NCI-H1417 (cell line): ENCODE measurements at regions not wholly inside any gene's neighbourhood (a gene's known extent, or its start where the extent isn't known, plus 50 kb on each side); places are given as distances from the start of the nearest gene placed in this dataset.

ENCODE experiments used
- DNase-seq, 3 experiments: peaks; one replicate each; lab custom pipeline; 2025; lab: John Stamatoyannopoulos, UW

- no peak for DNase-seq
Measured at GRCh38 chr3:54021071-54021470, 101.3 kb upstream of the CACNA2D3 start.

- no peak for DNase-seq
Measured at GRCh38 chr3:54020436-54020835, 101.9 kb upstream of the CACNA2D3 start.

GRCh38 chr3:54014067-54014466 lies 108.3 kb upstream of the CACNA2D3 start:
- DNase-seq: no peak

- no peak for DNase-seq
Measured at GRCh38 chr3:54008744-54009143, 113.6 kb upstream of the CACNA2D3 start.

- DNase-seq: no peak
Measured at GRCh38 chr3:54008099-54008498, 114.3 kb upstream of the CACNA2D3 start.

GRCh38 chr3:54004335-54004734 lies 112.7 kb upstream of the SELENOK start:
- no peak for DNase-seq

- DNase-seq: no peak
Measured at GRCh38 chr3:54003136-54003535, 111.5 kb upstream of the SELENOK start.

- no peak for DNase-seq
Measured at GRCh38 chr3:53999725-54000124, 108.1 kb upstream of the SELENOK start.

GRCh38 chr3:53998980-53999379 lies 107.3 kb upstream of the SELENOK start:
- no peak for DNase-seq

- DNase-seq: no peak
Measured at GRCh38 chr3:53997476-53997875, 105.8 kb upstream of the SELENOK start.

GRCh38 chr3:53996141-53996874 lies 104.6 kb upstream of the SELENOK start:
- DNase-seq: no peak

GRCh38 chr3:53994986-53995603 lies 103.4 kb upstream of the SELENOK start:
- no peak for DNase-seq

- no peak for DNase-seq
Measured at GRCh38 chr3:53991240-53991639, 99.6 kb upstream of the SELENOK start.

- DNase-seq: no peak
Measured at GRCh38 chr3:53989946-53990345, 98.3 kb upstream of the SELENOK start.

- DNase-seq: peak in 2 of 3 experiments; percentile 1 to 38
Measured at GRCh38 chr3:53989451-53989850, 97.8 kb upstream of the SELENOK start.

GRCh38 chr3:53978386-53978785 lies 86.7 kb upstream of the SELENOK start:
- DNase-seq: no peak

GRCh38 chr3:53975382-53975781 lies 83.7 kb upstream of the SELENOK start:
- no peak for DNase-seq

GRCh38 chr3:53974324-53974723 lies 82.7 kb upstream of the SELENOK start:
- peak in 1 of 3 experiments; percentile 31 for DNase-seq

- no peak for DNase-seq
Measured at GRCh38 chr3:53973905-53974304, 82.2 kb upstream of the SELENOK start.

GRCh38 chr3:53970661-53971060 lies 79.0 kb upstream of the SELENOK start:
- DNase-seq: no peak

GRCh38 chr3:53969086-53969485 lies 77.4 kb upstream of the SELENOK start:
- DNase-seq: no peak

GRCh38 chr3:53965291-53965690 lies 73.6 kb upstream of the SELENOK start:
- DNase-seq: no peak

- no peak for DNase-seq
Measured at GRCh38 chr3:53957831-53958230, 66.2 kb upstream of the SELENOK start.

- peak in 1 of 3 experiments; percentile 25 for DNase-seq
Measured at GRCh38 chr3:53956586-53956985, 64.9 kb upstream of the SELENOK start.
